Mammary epithelial cell (primary cell): ENCODE measurements at regions not wholly inside any gene's neighbourhood (a gene's known extent, or its start where the extent isn't known, plus 50 kb on each side); places are given as distances from the start of the nearest gene placed in this dataset.

Source experiments
- CTCF ChIP-seq, 2 donors: IDR thresholded peaks in 1 of 2; conservative IDR thresholded peaks in 1 of 2; 2 replicates each; pipeline ENCODE4 v1.5.1; 2011 to 2012; ENCODE audit warnings: inconsistent platforms in 2 of 2, low read length in 2 of 2, mild to moderate bottlenecking in 2 of 2, control low read depth in 1 of 2, low read depth in 1 of 2; ENCODE audit not compliant: insufficient read depth in 1 of 2; ENCODE audit errors: extremely low read depth in 1 of 2
- EZH2 ChIP-seq: IDR thresholded peaks from 2 replicates; pipeline ENCODE4 v1.6.1; 2012; ENCODE audit warnings: low read length, inconsistent platforms, borderline replicate concordance

- TF ChIP-seq CTCF (conservative IDR thresholded peaks at IDR 0.05 in 1 of 2, IDR thresholded peaks at IDR 0.05 in 1 of 2; ENCODE audit: extremely low read depth in 1 of 2, insufficient read depth in 1 of 2, low read depth in 1 of 2, low read length in 2 of 2), result no peak
- TF ChIP-seq EZH2, result no peak
Measured at GRCh38 chr17:15090533-15090932, 174.6 kb downstream of the PMP22 start.
